GM23338 (cell line): ENCODE measurements at regions not wholly inside any gene's neighbourhood (a gene's known extent, or its start where the extent isn't known, plus 50 kb on each side); places are given as distances from the start of the nearest gene placed in this dataset.

Source experiments
- ATAC-seq: fragments of 200-7000 bp; cut with Tn5 transposase; 3 replicates; pipeline ENCODE4 v1.9.1; 2020
- DNase-seq: peaks from one replicate; pipeline ENCODE4 v3.0.0-alpha.2; 2015; ENCODE audit warnings: low spot score
- H2AFZ ChIP-seq: fragments of 200-600 bp; sonication (generic); 2 replicates; pipeline ENCODE4 v1.8.0; 2016; ENCODE audit warnings: antibody characterized with exemption, mild to moderate bottlenecking, moderate library complexity
- H3F3A ChIP-seq: fragments of 200-600 bp; sonication (generic); replicated peaks from 2 replicates; pipeline ENCODE4 v1.8.0; 2017; ENCODE audit warnings: antibody characterized with exemption, mixed run types, low read depth
- H3K27ac ChIP-seq: fragments of 200-600 bp; sonication (generic); 2 replicates; pipeline ENCODE4 v1.6.1; 2016; ENCODE audit warnings: low read depth
- H3K27me3 ChIP-seq: fragments of 200-600 bp; sonication (generic); 2 replicates; pipeline ENCODE4 v1.8.0; 2016; ENCODE audit warnings: mild to moderate bottlenecking, mixed run types, moderate library complexity; ENCODE audit not compliant: insufficient read depth
- H3K36me3 ChIP-seq: fragments of 200-600 bp; sonication (generic); 2 replicates; pipeline ENCODE4 v1.8.0; 2016; ENCODE audit warnings: mild to moderate bottlenecking; ENCODE audit not compliant: insufficient read depth
- H3K4me1 ChIP-seq: fragments of 200-600 bp; sonication (generic); 2 replicates; pipeline ENCODE4 v1.8.0; 2016; ENCODE audit warnings: mild to moderate bottlenecking, moderate library complexity; ENCODE audit not compliant: insufficient read depth
- H3K4me2 ChIP-seq: fragments of 200-600 bp; sonication (generic); 2 replicates; pipeline ENCODE4 v1.7.1; 2017; ENCODE audit warnings: mixed run types
- H3K4me3 ChIP-seq: fragments of 200-600 bp; sonication (generic); 2 replicates; pipeline ENCODE4 v1.6.1; 2016; ENCODE audit warnings: mixed run types
- H3K79me2 ChIP-seq: fragments of 200-600 bp; sonication (generic); replicated peaks from 2 replicates; pipeline ENCODE4 v1.8.0; 2017; ENCODE audit warnings: mild to moderate bottlenecking; ENCODE audit not compliant: insufficient read depth
- H3K9me2 ChIP-seq: fragments of 200-600 bp; sonication (generic); 2 replicates; pipeline ENCODE4 v1.8.0; 2017; ENCODE audit not compliant: insufficient read depth
- H4K20me1 ChIP-seq: fragments of 200-600 bp; sonication (generic); replicated peaks from 2 replicates; pipeline ENCODE4 v1.8.0; 2017; ENCODE audit warnings: mild to moderate bottlenecking; ENCODE audit not compliant: insufficient read depth
- H3K27ac Mint-ChIP-seq: 2 replicates; pipeline ENCODE4 v1.8.0; 2020; ENCODE audit warnings: inconsistent platforms, mild to moderate bottlenecking, moderate library complexity, mixed read lengths
- H3K27me3 Mint-ChIP-seq: 3 replicates; pipeline ENCODE4 v1.8.0; 2022; ENCODE audit warnings: low read depth, mild to moderate bottlenecking, moderate library complexity, mixed read lengths, inconsistent platforms; ENCODE audit not compliant: insufficient read depth, poor library complexity
- H3K36me3 Mint-ChIP-seq: 3 replicates; pipeline ENCODE4 v1.8.0; 2021; ENCODE audit warnings: low read depth, mild to moderate bottlenecking, inconsistent platforms, moderate library complexity, mixed read lengths
- H3K4me1 Mint-ChIP-seq: 3 replicates; pipeline ENCODE4 v1.8.0; 2020; ENCODE audit warnings: mild to moderate bottlenecking, inconsistent platforms, mixed read lengths
- H3K4me3 Mint-ChIP-seq: 3 replicates; pipeline ENCODE4 v1.8.0; 2021; ENCODE audit warnings: moderate library complexity, mild to moderate bottlenecking, inconsistent platforms, mixed read lengths
- H3K9me3 Mint-ChIP-seq: 3 replicates; pipeline ENCODE4 v1.8.0; 2020; ENCODE audit warnings: moderate library complexity, mild to moderate bottlenecking, inconsistent platforms, mixed read lengths
- CREB1 ChIP-seq: fragments of 250-450 bp; sonication (Bioruptor Pico); IDR thresholded peaks from 2 replicates; pipeline ENCODE4 v1.5.0; 2020; ENCODE audit warnings: low read depth, mild to moderate bottlenecking, moderate library complexity
- EZH2 ChIP-seq: fragments of 200-600 bp; sonication (generic); IDR thresholded peaks from one replicate; pipeline ENCODE4 v1.8.0; 2017; ENCODE audit warnings: antibody characterized with exemption, mild to moderate bottlenecking, low read depth; ENCODE audit not compliant: unreplicated experiment
- JUNB ChIP-seq: IDR thresholded peaks from one replicate; pipeline ENCODE4 v1.6.1; 2016; ENCODE audit warnings: antibody characterized with exemption; ENCODE audit not compliant: unreplicated experiment
- NANOG ChIP-seq: IDR thresholded peaks from 2 replicates; pipeline ENCODE4 v1.6.1; 2016; ENCODE audit warnings: antibody characterized with exemption, borderline replicate concordance
- POLR2AphosphoS5 ChIP-seq: IDR thresholded peaks from 2 replicates; pipeline ENCODE4 v1.6.1; 2016; ENCODE audit warnings: antibody characterized with exemption, low read depth
- STAT1 ChIP-seq: IDR thresholded peaks from one replicate; pipeline ENCODE4 v1.6.1; 2016; ENCODE audit warnings: antibody characterized with exemption; ENCODE audit not compliant: unreplicated experiment
- TF ChIP-seq, protein P1 (sequence below): fragments of 250-450 bp; sonication (Bioruptor Pico); IDR thresholded peaks from 2 replicates; pipeline ENCODE4 v1.5.0; 2020; ENCODE audit warnings: mild to moderate bottlenecking, moderate library complexity
- TF ChIP-seq, protein P2 (sequence below): IDR thresholded peaks from one replicate; pipeline ENCODE4 v1.6.1; 2018; ENCODE audit warnings: antibody characterized with exemption; ENCODE audit not compliant: unreplicated experiment

DNA sequence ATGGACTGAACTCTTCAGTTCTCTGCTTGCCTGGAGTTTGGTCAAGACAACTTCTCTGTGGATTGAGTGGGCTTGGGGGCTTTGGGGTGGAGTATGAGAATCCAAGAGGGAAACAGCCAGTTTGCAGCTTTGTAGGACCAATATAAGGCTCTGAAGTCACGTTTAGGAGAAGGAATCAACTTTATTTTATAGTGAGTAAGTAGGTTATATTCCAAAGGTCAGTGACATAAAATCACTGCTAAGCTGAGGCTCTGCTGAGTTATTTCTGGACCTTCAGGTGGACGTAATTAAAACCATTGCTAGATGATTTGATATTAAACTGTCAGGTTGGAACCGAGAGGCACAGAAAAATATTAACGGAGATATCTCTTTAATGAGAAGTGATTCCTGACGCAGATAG, 514.4 kb downstream of the DMAC1 start:
- H3K79me2 ChIP-seq: no peaks in the 10 kb centered on the region
- H3K27ac ChIP-seq: no peak overlapping the region
- peaks cover 17% of the 10 kb centered on the region for H3K9me2 ChIP-seq
- H3F3A ChIP-seq: no peaks in the 10 kb centered on the region
- TF ChIP-seq, protein P1, sequence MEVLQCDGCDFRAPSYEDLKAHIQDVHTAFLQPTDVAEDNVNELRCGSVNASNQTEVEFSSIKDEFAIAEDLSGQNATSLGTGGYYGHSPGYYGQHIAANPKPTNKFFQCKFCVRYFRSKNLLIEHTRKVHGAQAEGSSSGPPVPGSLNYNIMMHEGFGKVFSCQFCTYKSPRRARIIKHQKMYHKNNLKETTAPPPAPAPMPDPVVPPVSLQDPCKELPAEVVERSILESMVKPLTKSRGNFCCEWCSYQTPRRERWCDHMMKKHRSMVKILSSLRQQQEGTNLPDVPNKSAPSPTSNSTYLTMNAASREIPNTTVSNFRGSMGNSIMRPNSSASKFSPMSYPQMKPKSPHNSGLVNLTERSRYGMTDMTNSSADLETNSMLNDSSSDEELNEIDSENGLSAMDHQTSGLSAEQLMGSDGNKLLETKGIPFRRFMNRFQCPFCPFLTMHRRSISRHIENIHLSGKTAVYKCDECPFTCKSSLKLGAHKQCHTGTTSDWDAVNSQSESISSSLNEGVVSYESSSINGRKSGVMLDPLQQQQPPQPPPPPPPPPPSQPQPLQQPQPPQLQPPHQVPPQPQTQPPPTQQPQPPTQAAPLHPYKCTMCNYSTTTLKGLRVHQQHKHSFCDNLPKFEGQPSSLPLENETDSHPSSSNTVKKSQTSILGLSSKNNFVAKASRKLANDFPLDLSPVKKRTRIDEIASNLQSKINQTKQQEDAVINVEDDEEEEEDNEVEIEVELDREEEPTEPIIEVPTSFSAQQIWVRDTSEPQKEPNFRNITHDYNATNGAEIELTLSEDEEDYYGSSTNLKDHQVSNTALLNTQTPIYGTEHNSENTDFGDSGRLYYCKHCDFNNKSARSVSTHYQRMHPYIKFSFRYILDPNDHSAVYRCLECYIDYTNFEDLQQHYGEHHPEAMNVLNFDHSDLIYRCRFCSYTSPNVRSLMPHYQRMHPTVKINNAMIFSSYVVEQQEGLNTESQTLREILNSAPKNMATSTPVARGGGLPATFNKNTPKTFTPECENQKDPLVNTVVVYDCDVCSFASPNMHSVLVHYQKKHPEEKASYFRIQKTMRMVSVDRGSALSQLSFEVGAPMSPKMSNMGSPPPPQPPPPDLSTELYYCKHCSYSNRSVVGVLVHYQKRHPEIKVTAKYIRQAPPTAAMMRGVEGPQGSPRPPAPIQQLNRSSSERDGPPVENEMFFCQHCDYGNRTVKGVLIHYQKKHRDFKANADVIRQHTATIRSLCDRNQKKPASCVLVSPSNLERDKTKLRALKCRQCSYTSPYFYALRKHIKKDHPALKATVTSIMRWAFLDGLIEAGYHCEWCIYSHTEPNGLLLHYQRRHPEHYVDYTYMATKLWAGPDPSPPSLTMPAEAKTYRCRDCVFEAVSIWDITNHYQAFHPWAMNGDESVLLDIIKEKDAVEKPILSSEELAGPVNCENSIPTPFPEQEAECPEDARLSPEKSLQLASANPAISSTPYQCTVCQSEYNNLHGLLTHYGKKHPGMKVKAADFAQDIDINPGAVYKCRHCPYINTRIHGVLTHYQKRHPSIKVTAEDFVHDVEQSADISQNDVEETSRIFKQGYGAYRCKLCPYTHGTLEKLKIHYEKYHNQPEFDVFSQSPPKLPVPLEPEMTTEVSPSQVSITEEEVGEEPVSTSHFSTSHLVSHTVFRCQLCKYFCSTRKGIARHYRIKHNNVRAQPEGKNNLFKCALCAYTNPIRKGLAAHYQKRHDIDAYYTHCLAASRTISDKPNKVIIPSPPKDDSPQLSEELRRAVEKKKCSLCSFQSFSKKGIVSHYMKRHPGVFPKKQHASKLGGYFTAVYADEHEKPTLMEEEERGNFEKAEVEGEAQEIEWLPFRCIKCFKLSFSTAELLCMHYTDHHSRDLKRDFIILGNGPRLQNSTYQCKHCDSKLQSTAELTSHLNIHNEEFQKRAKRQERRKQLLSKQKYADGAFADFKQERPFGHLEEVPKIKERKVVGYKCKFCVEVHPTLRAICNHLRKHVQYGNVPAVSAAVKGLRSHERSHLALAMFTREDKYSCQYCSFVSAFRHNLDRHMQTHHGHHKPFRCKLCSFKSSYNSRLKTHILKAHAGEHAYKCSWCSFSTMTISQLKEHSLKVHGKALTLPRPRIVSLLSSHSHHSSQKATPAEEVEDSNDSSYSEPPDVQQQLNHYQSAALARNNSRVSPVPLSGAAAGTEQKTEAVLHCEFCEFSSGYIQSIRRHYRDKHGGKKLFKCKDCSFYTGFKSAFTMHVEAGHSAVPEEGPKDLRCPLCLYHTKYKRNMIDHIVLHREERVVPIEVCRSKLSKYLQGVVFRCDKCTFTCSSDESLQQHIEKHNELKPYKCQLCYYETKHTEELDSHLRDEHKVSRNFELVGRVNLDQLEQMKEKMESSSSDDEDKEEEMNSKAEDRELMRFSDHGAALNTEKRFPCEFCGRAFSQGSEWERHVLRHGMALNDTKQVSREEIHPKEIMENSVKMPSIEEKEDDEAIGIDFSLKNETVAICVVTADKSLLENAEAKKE: no peak
- TF ChIP-seq POLR2AphosphoS5 (no peak), CREB1 (no peak), JUNB (no peak), EZH2 (no peak), STAT1 (no peak), NANOG (no peak)
- TF ChIP-seq, protein P2, sequence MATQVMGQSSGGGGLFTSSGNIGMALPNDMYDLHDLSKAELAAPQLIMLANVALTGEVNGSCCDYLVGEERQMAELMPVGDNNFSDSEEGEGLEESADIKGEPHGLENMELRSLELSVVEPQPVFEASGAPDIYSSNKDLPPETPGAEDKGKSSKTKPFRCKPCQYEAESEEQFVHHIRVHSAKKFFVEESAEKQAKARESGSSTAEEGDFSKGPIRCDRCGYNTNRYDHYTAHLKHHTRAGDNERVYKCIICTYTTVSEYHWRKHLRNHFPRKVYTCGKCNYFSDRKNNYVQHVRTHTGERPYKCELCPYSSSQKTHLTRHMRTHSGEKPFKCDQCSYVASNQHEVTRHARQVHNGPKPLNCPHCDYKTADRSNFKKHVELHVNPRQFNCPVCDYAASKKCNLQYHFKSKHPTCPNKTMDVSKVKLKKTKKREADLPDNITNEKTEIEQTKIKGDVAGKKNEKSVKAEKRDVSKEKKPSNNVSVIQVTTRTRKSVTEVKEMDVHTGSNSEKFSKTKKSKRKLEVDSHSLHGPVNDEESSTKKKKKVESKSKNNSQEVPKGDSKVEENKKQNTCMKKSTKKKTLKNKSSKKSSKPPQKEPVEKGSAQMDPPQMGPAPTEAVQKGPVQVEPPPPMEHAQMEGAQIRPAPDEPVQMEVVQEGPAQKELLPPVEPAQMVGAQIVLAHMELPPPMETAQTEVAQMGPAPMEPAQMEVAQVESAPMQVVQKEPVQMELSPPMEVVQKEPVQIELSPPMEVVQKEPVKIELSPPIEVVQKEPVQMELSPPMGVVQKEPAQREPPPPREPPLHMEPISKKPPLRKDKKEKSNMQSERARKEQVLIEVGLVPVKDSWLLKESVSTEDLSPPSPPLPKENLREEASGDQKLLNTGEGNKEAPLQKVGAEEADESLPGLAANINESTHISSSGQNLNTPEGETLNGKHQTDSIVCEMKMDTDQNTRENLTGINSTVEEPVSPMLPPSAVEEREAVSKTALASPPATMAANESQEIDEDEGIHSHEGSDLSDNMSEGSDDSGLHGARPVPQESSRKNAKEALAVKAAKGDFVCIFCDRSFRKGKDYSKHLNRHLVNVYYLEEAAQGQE: no peak
- ATAC-seq (no peak), DNase-seq (no peak)
- Mint-ChIP-seq H3K27ac (no peak overlapping the region), H3K36me3 (0 out of 3 replicates have a peak, but pooled peaks cover 2% of the 10 kb centered on the region), H3K27me3 (peaks cover 1% of the 10 kb centered on the region), H3K4me3 (no peak overlapping the region), H3K4me1 (peaks cover 44% of the 10 kb centered on the region), H3K9me3 (peaks cover 10% of the 10 kb centered on the region; the same call in 1 of the 3 replicates)
- H4K20me1 ChIP-seq: no peaks in the 10 kb centered on the region
- H2AFZ ChIP-seq: no peak overlapping the region
- H3K4me3 ChIP-seq: no peak overlapping the region
- H3K36me3 ChIP-seq: no peaks in the 10 kb centered on the region
- H3K4me1 ChIP-seq: peaks cover 18% of the 10 kb centered on the region; the same call in 1 of the 2 replicates
- H3K4me2 ChIP-seq: peak overlapping the region; percentile 7; the same call in 1 of the 2 replicates
- H3K27me3 ChIP-seq: no peaks in the 10 kb centered on the region
